ENCODE measurements at regions not wholly inside any gene's neighbourhood (a gene's known extent, or its start where the extent isn't known, plus 50 kb on each side); places are given as distances from the start of the nearest gene placed in this dataset.

GRCh38 chr3:17841190-17841828 lies 98.9 kb upstream of the TBC1D5 start:
- H2BK15ac ChIP-seq (ENCODE audit: low read depth, low read length): no peak overlapping the region
- no peak overlapping the region for H2BK20ac ChIP-seq (ENCODE audit: low read depth, low read length, poor library complexity, severe bottlenecking)
- H3K27ac ChIP-seq (ENCODE audit: insufficient read length, low read depth, low read length): no peak overlapping the region
- H3K14ac ChIP-seq (ENCODE audit: insufficient read depth, low read length): no peak overlapping the region
- no peak overlapping the region for H3K27ac Mint-ChIP-seq
- no peak overlapping the region for H3K4me2 ChIP-seq (ENCODE audit: insufficient read depth, insufficient read length, low read length)
- no peaks in the 10 kb centered on the region for H4K20me1 ChIP-seq (ENCODE audit: control insufficient read depth, insufficient read depth, insufficient read length)
- no peak overlapping the region for H3K9ac ChIP-seq (ENCODE audit: extremely low read depth, insufficient read length, low read length)
- no peak overlapping the region for H2BK12ac ChIP-seq (ENCODE audit: insufficient read length, low read depth, low read length)
- no peaks in the 10 kb centered on the region for H3K4me1 ChIP-seq (ENCODE audit: insufficient read depth, low read length)
- H3K4me1 Mint-ChIP-seq: peaks cover 7 to 13% of the 10 kb centered on the region in 2 experiments
- TF ChIP-seq, protein P1, sequence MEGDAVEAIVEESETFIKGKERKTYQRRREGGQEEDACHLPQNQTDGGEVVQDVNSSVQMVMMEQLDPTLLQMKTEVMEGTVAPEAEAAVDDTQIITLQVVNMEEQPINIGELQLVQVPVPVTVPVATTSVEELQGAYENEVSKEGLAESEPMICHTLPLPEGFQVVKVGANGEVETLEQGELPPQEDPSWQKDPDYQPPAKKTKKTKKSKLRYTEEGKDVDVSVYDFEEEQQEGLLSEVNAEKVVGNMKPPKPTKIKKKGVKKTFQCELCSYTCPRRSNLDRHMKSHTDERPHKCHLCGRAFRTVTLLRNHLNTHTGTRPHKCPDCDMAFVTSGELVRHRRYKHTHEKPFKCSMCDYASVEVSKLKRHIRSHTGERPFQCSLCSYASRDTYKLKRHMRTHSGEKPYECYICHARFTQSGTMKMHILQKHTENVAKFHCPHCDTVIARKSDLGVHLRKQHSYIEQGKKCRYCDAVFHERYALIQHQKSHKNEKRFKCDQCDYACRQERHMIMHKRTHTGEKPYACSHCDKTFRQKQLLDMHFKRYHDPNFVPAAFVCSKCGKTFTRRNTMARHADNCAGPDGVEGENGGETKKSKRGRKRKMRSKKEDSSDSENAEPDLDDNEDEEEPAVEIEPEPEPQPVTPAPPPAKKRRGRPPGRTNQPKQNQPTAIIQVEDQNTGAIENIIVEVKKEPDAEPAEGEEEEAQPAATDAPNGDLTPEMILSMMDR (conservative IDR thresholded peaks at IDR 0.05): peak; percentile 96
- H4K91ac ChIP-seq (ENCODE audit: insufficient read length, low read depth, low read length): no peak overlapping the region
- H3K23me2 ChIP-seq (ENCODE audit: insufficient read length, low read depth, low read length, poor library complexity, severe bottlenecking): no peaks in the 10 kb centered on the region
- no peak overlapping the region for H2BK120ac ChIP-seq (ENCODE audit: low read depth, low read length, poor library complexity, severe bottlenecking)
- no peak overlapping the region for H3T11ph ChIP-seq (ENCODE audit: low read length)
- no peak overlapping the region for H3K23ac ChIP-seq (ENCODE audit: insufficient read length, low read depth, low read length)
- no peaks in the 10 kb centered on the region for H3K79me1 ChIP-seq (ENCODE audit: insufficient read depth, low read depth, low read length, poor library complexity, severe bottlenecking)
- H3K56ac ChIP-seq (ENCODE audit: insufficient read length, low read depth, low read length): no peak overlapping the region
- no peaks in the 10 kb centered on the region for H3K9me3 ChIP-seq (ENCODE audit: control insufficient read depth, low read depth, low read length)
- H3K18ac ChIP-seq (ENCODE audit: insufficient read length, low read depth, low read length): no peak overlapping the region
- no peak overlapping the region for H2AFZ ChIP-seq (ENCODE audit: low read length)
- no peak overlapping the region for H3K4ac ChIP-seq (ENCODE audit: low read depth, low read length)
- no peak overlapping the region for H4K8ac ChIP-seq (replicated peaks; ENCODE audit: insufficient read length, low read depth, low read length)
- H3K36me3 Mint-ChIP-seq (ENCODE audit: insufficient read depth in 1 of 3, low read depth in 3 of 3): no peaks in the 10 kb centered on the region
- H3K27me3 ChIP-seq (ENCODE audit: insufficient read depth, low read length): no peaks in the 10 kb centered on the region
- no peak overlapping the region for H2AK5ac ChIP-seq (ENCODE audit: insufficient read length, low read length)
- H3K27me3 Mint-ChIP-seq (ENCODE audit: low read depth): no peaks in the 10 kb centered on the region
- H2BK5ac ChIP-seq (ENCODE audit: insufficient read length, low read length): no peak overlapping the region
- WGBS (ENCODE audit: extremely low coverage, insufficient read length, low lambda C conversion rate): no CpG with 5 or more reads among the region's 9 CpGs
- no peak overlapping the region for H3K4me3 Mint-ChIP-seq
- peak; percentile 87 for DNase-seq
- H3K9me3 Mint-ChIP-seq: no peaks in the 10 kb centered on the region
- no peak overlapping the region for H4K5ac ChIP-seq (ENCODE audit: insufficient read length, low read depth, low read length)
- H3K79me2 ChIP-seq (ENCODE audit: insufficient read depth, low read length): no peaks in the 10 kb centered on the region
